GM19468 (cell line): ENCODE measurements at regions not wholly inside any gene's neighbourhood (a gene's known extent, or its start where the extent isn't known, plus 50 kb on each side); places are given as distances from the start of the nearest gene placed in this dataset.

Source experiments
- ATAC-seq: cut with Tn5 transposase; IDR thresholded peaks from one replicate; pipeline ENCODE4 v1.9.1; 2021; ENCODE audit warnings: mild to moderate bottlenecking, moderate library complexity, moderate number of reproducible peaks; ENCODE audit not compliant: unreplicated experiment; ENCODE audit errors: extremely low read depth

DNA sequence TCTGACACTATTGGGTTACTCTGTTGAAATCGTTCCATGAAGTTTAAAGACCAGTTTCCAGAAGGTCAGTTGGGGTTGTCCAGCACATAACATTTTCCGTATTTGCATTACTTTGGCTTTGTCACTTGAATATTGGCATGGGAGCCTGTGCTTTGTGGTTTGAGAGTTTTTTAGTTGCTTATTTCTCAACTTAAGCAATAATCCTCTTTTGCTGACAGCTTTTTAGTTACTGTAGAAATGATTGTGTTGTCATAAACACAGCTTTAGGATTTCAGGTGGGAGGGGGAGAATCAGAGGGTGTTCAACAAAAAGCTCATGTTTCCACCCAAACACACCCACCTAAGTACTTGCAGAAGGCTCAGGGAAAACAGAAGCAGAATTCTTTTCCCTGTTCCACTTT is 210.7 kb upstream of the TLL1 start:
- ATAC-seq: no peak

- no peak for ATAC-seq
These were observed 209.6 kb upstream of the TLL1 start for GRCh38 chr4:165663411-165663810.

DNA sequence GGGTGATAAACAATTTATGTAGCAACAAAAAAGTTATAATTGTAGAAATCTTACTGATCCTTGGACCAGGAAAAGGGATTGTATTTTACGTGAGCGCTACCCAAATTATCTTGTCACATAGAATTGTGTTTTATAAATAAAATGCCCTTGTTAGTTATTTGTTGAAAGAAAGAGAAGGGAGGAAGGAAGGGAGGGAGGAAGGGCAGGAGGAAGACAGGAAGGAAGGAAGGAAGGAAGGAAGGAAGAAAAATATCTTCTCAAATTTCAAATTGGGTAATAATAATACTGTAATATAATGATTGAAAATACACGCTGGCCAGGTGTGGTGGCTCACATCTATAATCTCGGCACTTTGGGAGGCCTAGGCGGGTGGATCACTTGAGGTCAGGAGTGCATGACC is 206.2 kb upstream of the TLL1 start:
- no peak for ATAC-seq

GRCh38 chr4:165667969-165668368 is 205.1 kb upstream of the TLL1 start:
- no peak for ATAC-seq

- ATAC-seq: no peak
These were observed 204.3 kb upstream of the TLL1 start for GRCh38 chr4:165668694-165669093.

DNA sequence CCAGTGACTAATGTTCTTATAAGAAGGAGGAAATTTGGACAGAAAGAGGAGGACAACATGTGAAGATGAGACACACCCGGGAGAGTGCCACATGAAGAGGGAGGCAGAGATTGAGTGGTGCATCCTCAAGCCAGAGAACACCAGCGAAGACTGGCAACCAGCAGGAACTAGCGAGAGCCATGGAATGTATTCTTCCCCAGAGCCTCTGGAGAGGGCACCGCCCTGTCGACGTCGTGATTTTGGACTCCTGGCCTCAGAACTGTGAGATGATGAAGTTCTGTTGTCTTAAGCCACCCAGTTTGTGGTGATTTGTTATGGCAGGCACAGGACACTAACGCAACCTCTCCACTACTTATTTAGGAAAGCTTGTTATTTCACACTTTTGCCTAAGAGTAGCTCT is 196.0 kb upstream of the TLL1 start:
- ATAC-seq: no peak

DNA sequence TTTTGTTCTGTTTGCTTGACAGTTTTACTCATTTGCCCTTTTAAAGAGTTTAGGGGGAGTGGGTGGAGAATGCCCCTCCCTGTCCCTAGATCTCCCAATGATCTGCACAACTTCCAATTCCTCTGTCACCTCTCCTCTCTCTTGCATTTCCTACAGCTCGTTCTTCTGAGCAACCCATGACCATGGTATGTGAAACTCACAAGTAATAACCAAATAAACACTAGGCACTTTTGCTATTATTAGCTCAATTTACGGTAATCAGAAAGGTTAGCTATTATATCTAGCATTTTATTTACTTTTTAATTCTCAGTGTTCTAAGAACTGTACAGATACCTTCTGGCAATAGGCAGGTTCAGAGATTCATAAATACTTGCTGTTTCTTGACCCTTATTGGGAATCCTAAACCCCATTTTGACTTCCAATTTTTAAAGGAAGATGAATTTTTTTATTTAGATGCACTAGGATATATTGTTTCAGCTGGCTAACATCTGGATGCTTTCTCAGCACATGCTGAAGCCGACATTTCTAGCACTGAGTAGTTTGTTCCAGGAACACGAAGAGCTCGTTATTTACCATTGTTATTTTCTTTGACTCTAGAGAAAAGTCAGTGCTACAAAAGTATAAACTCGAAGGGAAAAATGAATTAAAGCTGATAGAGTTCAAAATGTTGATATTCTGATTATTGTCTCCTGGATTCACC is 194.7 kb upstream of the TLL1 start:
- no peak for ATAC-seq

- ATAC-seq: no peak
These were observed 194.1 kb upstream of the TLL1 start for GRCh38 chr4:165678936-165679325.

DNA sequence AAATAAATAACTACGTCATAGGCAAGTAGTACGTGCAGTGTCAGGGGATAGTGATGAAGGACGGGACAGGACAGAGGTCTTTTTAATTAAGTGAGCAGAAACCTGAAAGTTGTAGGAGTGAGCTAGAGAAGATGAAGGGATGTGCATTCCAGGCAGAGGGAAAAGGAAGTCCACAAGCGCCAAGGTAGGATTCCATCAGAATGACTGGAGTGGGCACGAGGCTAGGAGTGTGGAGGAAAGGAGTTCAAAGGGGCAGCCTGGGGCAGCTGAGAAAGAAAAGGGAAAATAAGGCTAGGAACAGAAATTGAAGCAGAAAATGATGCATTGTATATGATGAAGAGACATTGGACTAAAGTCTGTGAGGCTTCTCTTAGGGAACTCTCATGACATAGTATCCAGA is 192.2 kb upstream of the TLL1 start:
- ATAC-seq: no peak

DNA sequence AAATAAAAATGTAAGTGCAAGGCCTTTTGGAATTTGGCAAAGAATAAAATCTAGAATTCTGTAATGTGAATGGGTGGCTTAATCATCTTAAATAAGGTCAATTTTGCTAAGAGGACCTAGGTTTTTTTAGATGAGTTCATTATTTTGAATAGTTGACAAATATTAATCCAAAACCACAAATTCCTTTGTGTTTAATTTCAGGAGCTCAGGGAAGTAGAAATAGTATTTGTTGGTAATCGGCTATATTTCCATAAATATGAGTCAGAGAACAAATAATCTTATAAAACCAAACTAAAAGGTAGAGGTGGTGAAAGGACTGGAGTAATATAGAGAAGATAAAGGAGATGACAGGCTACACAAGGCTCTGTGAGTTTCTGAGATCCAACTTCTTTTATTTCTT is 190.4 kb upstream of the TLL1 start:
- no peak for ATAC-seq

GRCh38 chr4:165684177-165684805 is 188.7 kb upstream of the TLL1 start:
- no peak for ATAC-seq

GRCh38 chr4:165686756-165687155 is 186.3 kb upstream of the TLL1 start:
- ATAC-seq: no peak

DNA sequence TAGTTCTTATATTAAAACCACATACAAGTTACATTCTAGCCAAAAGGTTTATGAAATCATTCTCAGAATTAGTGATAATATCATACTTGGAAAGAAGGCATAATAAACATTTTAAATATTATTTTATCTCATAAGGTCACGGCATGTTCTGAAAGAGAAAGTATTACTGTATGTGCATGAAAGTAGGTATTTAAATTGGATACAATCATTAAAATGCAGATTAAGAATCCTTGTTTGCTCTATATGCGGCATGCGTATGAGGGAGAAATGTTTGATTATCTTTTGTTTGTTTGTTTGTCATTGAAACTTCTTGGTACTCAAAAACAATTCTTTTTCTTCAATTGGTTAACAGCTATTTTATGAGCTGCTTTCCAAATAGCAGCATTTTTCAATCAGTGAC is 183.9 kb upstream of the TLL1 start:
- ATAC-seq: no peak

- no peak for ATAC-seq
These were observed 181.0 kb upstream of the TLL1 start for GRCh38 chr4:165692082-165692481.

DNA sequence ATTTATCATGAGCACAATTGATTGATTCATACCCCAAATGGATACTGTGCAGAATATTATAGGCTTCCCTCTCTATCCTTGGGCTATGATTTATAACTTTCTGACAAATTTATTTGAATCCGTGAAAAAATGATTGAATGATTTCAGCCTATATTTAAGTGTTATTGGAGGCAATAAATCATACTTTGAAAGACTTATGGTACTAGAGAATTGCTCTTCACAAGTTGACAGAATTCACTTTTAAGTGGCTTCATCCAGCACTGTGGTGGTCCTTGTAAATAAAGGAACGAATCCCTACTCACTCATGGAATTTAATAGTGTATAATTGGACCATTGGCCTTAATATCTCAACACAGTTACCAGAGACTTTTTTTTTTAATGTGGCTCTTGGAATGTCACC is 174.8 kb upstream of the TLL1 start:
- no peak for ATAC-seq

DNA sequence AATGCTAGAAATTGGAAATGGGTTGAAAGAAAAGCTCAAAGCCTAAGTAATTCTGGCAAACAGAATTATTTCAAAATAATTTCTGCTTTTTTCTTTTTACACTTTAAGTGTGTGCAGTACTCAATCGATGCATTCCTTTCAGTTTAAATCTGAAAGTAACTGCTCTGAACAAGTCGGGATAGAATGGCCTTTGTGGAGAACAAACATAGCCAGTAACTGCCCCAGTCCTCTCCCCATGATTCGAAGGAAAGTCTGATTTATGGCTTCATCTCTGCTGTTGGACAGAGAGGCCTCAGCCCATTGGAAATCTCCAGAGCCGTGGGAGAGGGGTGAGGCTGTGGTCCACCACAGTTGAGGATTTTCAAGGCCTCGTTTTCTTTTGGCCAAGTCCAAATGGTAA is 174.0 kb upstream of the TLL1 start:
- ATAC-seq: no peak

GRCh38 chr4:165700855-165701254 is 172.2 kb upstream of the TLL1 start:
- no peak for ATAC-seq

- no peak for ATAC-seq
These were observed 165.9 kb upstream of the TLL1 start for GRCh38 chr4:165707128-165707527.

DNA sequence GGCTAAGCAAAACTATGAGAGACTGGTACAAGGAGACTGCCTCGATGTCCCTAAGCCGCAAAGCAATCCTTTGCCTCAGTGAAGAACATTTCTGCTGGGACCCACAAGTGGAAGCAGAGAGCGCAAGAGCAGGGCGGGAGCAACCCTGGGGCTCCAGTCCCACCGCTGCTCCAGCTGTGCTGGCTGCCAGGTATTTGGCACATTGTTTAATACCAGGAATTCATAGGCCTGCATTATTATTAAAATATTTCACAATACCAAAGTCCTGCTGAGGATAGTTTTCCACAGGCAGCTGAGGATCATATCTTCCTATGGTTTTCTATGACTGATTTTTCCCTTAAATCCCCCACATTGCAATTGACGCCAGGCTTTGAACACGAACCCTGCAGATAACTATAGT is 163.5 kb upstream of the TLL1 start:
- no peak for ATAC-seq

DNA sequence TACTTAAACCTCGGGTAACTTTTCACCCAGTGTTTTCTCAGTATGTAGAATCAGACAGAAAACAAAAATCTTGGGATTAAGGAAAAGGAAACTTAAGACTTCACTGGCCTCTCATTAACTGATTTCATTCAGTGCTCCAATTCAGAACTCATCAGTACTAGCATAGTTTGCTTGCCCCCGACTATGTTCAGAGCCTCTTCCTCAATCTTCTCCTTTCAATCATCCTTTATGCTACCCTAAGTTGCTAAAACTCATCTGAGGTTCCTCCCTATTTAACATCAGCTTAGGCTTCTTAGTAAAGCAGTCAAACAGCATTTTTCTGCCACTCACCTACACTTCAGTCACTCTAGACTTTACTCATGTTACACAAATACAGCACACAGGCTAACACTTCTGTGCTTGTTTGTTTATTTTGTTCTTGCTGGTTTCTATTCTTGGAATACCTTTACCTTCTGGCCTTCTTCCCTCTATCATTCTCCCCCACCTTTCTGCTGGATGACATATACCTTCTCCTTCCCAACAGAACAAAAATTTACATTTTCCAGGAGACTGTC is 163.0 kb upstream of the TLL1 start:
- no peak for ATAC-seq

DNA sequence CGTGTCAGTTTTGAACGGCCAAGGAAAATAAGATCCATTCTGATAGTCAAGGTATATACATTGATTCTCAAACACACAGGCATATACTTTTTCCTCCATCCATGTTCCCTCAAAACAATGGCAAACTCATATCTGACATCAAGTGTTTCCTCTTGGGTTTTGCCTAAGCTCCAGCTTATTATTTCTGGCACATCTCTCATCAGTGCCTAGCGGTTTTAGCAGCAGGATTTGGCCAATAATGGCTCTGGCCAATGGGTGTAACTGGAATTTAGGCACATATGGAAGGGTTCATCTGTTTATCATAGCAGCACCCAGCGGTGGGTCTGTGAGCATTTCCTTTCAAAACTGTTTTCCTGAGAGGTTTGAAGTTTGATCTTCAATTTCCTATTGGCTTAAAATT is 161.6 kb upstream of the TLL1 start:
- ATAC-seq: no peak

DNA sequence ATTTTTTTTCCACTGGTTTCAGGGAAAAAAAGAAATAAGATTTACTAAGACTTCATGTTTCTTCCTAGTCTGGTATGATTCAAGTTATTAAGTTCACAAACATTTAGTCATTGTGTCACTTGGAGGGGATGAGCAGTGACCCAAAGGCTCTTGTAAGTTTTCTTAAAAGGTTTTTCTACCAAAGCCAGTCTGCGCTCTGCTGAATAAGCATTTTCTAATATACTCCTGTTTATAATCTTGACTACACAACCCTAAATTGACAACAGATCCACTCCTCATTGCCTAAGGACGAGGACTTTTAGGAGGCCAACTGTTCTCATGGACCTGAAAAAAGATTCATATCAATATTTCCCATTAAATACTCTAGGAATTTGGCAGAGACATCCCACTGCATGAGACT is 161.1 kb upstream of the TLL1 start:
- ATAC-seq: no peak
